A549 (cell line): ENCODE measurements at regions not wholly inside any gene's neighbourhood (a gene's known extent, or its start where the extent isn't known, plus 50 kb on each side); places are given as distances from the start of the nearest gene placed in this dataset.

Experiments
- ATAC-seq, 2 experiments: fragments of 200-7000 bp in 1 of 2; fragments of >200 bp in 1 of 2; cut with Nextera tagmentation in 1 of 2; cut with Tn5 transposase in 1 of 2; 3 replicates each; pipeline versions ENCODE4 v1.8.0 to v1.9.1; 2018 to 2020; ENCODE audit warnings: mild to moderate bottlenecking in 1 of 2, moderate library complexity in 1 of 2
- CTCF ChIA-PET: fragments of 300-600 bp; sonication (Branson Sonifier 250); formaldehyde crosslinking; extraction: SDS; loops from one replicate; lab custom pipeline; 2021; ENCODE audit warnings: antibody characterized with exemption, inconsistent platforms; lab: Yijun Ruan, JAX
- POLR2A ChIA-PET: fragments of 350-600 bp; formaldehyde crosslinking; extraction: SDS; loops from one replicate; lab custom pipeline; 2021; ENCODE audit warnings: antibody characterized with exemption, inconsistent platforms; lab: Yijun Ruan, JAX
- DNase-seq, 2 experiments: peaks; one replicate each; pipeline versions ENCODE4 v3.0.0 to v3.0.0-alpha.2; 2011 to 2016; ENCODE audit warnings: low read depth in 1 of 2, low spot score in 1 of 2
- FAIRE-seq: peaks from 2 replicates; lab custom pipeline; 2011; peaks lifted over from hg19 to GRCh38; lab: Jason Lieb, UNC
- H3K27ac ChIP-seq, 2 experiments: fragments of >200 bp; sonication (Bioruptor Twin); formaldehyde crosslinking; 3 replicates each; pipeline ENCODE4 v1.5.1; 2016 to 2017
- H3K4me1 ChIP-seq: fragments of >200 bp; sonication (Bioruptor Twin); formaldehyde crosslinking; 3 replicates; pipeline ENCODE4 v1.6.1; 2016
- H3K4me2 ChIP-seq: fragments of >200 bp; sonication (Bioruptor Twin); formaldehyde crosslinking; 3 replicates; pipeline ENCODE4 v1.6.1; 2016
- H3K4me3 ChIP-seq: fragments of >200 bp; sonication (Bioruptor Twin); formaldehyde crosslinking; 3 replicates; pipeline ENCODE4 v1.5.1; 2016
- H3K9me3 ChIP-seq: fragments of >200 bp; sonication (Bioruptor Twin); formaldehyde crosslinking; 3 replicates; pipeline ENCODE4 v1.6.1; 2016
- BCL3 ChIP-seq: fragments of >200 bp; sonication (Bioruptor Twin); formaldehyde crosslinking; IDR thresholded peaks from 3 replicates; pipeline ENCODE4 v1.6.1; 2016
- BHLHE40 ChIP-seq: IDR thresholded peaks from 2 replicates; pipeline ENCODE4 v1.6.1; 2012; ENCODE audit warnings: low read depth, low read length, inconsistent platforms
- CBX2 ChIP-seq: fragments of 200-600 bp; sonication (generic); IDR thresholded peaks from 2 replicates; pipeline ENCODE4 v1.6.1; 2016; ENCODE audit warnings: low read depth, mild to moderate bottlenecking, borderline replicate concordance
- CBX8 ChIP-seq: fragments of 200-600 bp; sonication (generic); IDR thresholded peaks from 2 replicates; pipeline ENCODE4 v1.6.1; 2016
- CHD2 ChIP-seq: fragments of 150-350 bp; IDR thresholded peaks from 2 replicates; pipeline ENCODE4 v1.6.1; 2014; ENCODE audit warnings: low read length; ENCODE audit not compliant: partially characterized antibody
- CHD4 ChIP-seq: fragments of 200-600 bp; sonication (generic); IDR thresholded peaks from 2 replicates; pipeline ENCODE4 v1.6.1; 2016; ENCODE audit warnings: antibody characterized with exemption, mild to moderate bottlenecking, borderline replicate concordance
- CTCF ChIP-seq: fragments of >200 bp; sonication (Bioruptor Twin); formaldehyde crosslinking; IDR thresholded peaks from 3 replicates; pipeline ENCODE4 v1.5.1; 2016
- EHMT2 ChIP-seq: fragments of 200-600 bp; sonication (generic); IDR thresholded peaks from 2 replicates; pipeline ENCODE4 v1.6.1; 2016; ENCODE audit warnings: antibody characterized with exemption, low read depth, mild to moderate bottlenecking, moderate library complexity
- ESRRA ChIP-seq: fragments of 150-350 bp; IDR thresholded peaks from 2 replicates; pipeline ENCODE4 v1.6.1; 2014; ENCODE audit warnings: mild to moderate bottlenecking, low read length, borderline replicate concordance
- FOSL2 ChIP-seq, 2 experiments: fragments of 450-650 bp in 1 of 2; fragments of >200 bp in 1 of 2; sonication (Bioruptor Twin) in 1 of 2; formaldehyde crosslinking; IDR thresholded peaks; 2 replicates each; pipeline versions ENCODE4 v1.5.0 to v1.6.1; 2016 to 2020; ENCODE audit warnings: mild to moderate bottlenecking in 1 of 2, moderate library complexity in 1 of 2
- HDAC2 ChIP-seq: fragments of 200-600 bp; sonication (generic); IDR thresholded peaks from 2 replicates; pipeline ENCODE4 v1.6.1; 2016
- HEYL ChIP-seq: fragments of 250-450 bp; sonication (Bioruptor Pico); IDR thresholded peaks from 2 replicates; pipeline ENCODE4 v1.8.0; 2021; ENCODE audit warnings: mild to moderate bottlenecking, moderate library complexity
- HOXA7 ChIP-seq: fragments of 250-450 bp; sonication (Bioruptor Pico); IDR thresholded peaks from 2 replicates; pipeline ENCODE4 v1.5.0; 2020; ENCODE audit warnings: mild to moderate bottlenecking, moderate library complexity
- HOXB5 ChIP-seq: fragments of 250-450 bp; sonication (Bioruptor Pico); IDR thresholded peaks from 2 replicates; pipeline ENCODE4 v1.5.0; 2020; ENCODE audit warnings: mild to moderate bottlenecking, moderate library complexity
- JUN ChIP-seq, 2 experiments: fragments of >200 bp; sonication (Bioruptor Twin); formaldehyde crosslinking; IDR thresholded peaks; 2 replicates in 1 of 2; 3 replicates in 1 of 2; pipeline ENCODE4 v1.6.1; 2016 to 2017
- JUNB ChIP-seq: fragments of >200 bp; sonication (Bioruptor Twin); formaldehyde crosslinking; IDR thresholded peaks from 2 replicates; pipeline ENCODE4 v1.6.1; 2016
- KDM5A ChIP-seq: fragments of 200-600 bp; sonication (generic); IDR thresholded peaks from 2 replicates; pipeline ENCODE4 v1.6.1; 2016; ENCODE audit warnings: antibody characterized with exemption, mild to moderate bottlenecking
- MYC ChIP-seq: IDR thresholded peaks from 2 replicates; pipeline ENCODE4 v1.6.1; 2012; ENCODE audit warnings: mild to moderate bottlenecking, inconsistent platforms, low read length, improper control_type of control experiment, borderline replicate concordance
- NFE2L2 ChIP-seq: fragments of 150-350 bp; conservative IDR thresholded peaks from 2 replicates; pipeline ENCODE4 v1.6.1; 2014; ENCODE audit warnings: low read length
- NR3C1 ChIP-seq: fragments of >200 bp; sonication (Bioruptor Twin); formaldehyde crosslinking; IDR thresholded peaks from 3 replicates; pipeline ENCODE4 v1.6.1; 2017
- POLR2A ChIP-seq: IDR thresholded peaks from 2 replicates; pipeline ENCODE4 v1.6.1; 2012; ENCODE audit warnings: mild to moderate bottlenecking, low read length
- POLR2AphosphoS2 ChIP-seq: conservative IDR thresholded peaks from 2 replicates; pipeline ENCODE4 v1.6.1; 2012; ENCODE audit warnings: low read length, improper control_type of control experiment, inconsistent platforms
- RAD21 ChIP-seq, 2 experiments: fragments of >200 bp in 1 of 2; sonication (Bioruptor Twin) in 1 of 2; formaldehyde crosslinking in 1 of 2; IDR thresholded peaks in 1 of 2; conservative IDR thresholded peaks in 1 of 2; 2 replicates in 1 of 2; 3 replicates in 1 of 2; pipeline ENCODE4 v1.6.1; 2012 to 2018; ENCODE audit warnings: inconsistent platforms in 1 of 2
- RCOR1 ChIP-seq: fragments of 150-350 bp; IDR thresholded peaks from 2 replicates; pipeline ENCODE4 v1.6.1; 2014; ENCODE audit warnings: antibody characterized with exemption, low read length, low read depth
- RFX5 ChIP-seq: fragments of 450-650 bp; IDR thresholded peaks from 2 replicates; pipeline ENCODE4 v1.7.1; 2014; ENCODE audit warnings: antibody characterized with exemption, mild to moderate bottlenecking, moderate library complexity
- RNF2 ChIP-seq: fragments of 200-600 bp; sonication (generic); IDR thresholded peaks from 2 replicates; pipeline ENCODE4 v1.6.1; 2016; ENCODE audit warnings: low read depth, mild to moderate bottlenecking, antibody characterized with exemption, moderate library complexity, borderline replicate concordance
- TFCP2L1 ChIP-seq: fragments of 250-450 bp; sonication (Bioruptor Pico); IDR thresholded peaks from 2 replicates; pipeline ENCODE4 v1.5.0; 2021; ENCODE audit warnings: mild to moderate bottlenecking
- TP53 ChIP-seq: fragments of 250-450 bp; sonication (Bioruptor Pico); IDR thresholded peaks from 2 replicates; pipeline ENCODE4 v1.5.0; 2021; ENCODE audit warnings: mild to moderate bottlenecking, moderate library complexity
- ZFP36 ChIP-seq: fragments of 450-650 bp; IDR thresholded peaks from 2 replicates; pipeline ENCODE4 v1.6.1; 2014; ENCODE audit warnings: borderline replicate concordance; ENCODE audit not compliant: partially characterized antibody
- WGBS: methylation state at CpG from one replicate; pipeline ENCODE4 v1.1.6; 2017; ENCODE audit errors: missing lambda C conversion rate; 5-methylcytosine and 5-hydroxymethylcytosine counted together
- TF ChIP-seq, protein P1 (sequence below): IDR thresholded peaks from 2 replicates; pipeline ENCODE4 v1.6.1; 2012; ENCODE audit warnings: low read depth, borderline replicate concordance
- TF ChIP-seq, protein P2 (sequence below): fragments of 250-450 bp; sonication (Bioruptor Pico); IDR thresholded peaks from 2 replicates; pipeline ENCODE4 v1.5.0; 2020; ENCODE audit warnings: low read depth, mild to moderate bottlenecking, moderate library complexity

- Histone ChIP-seq H3K9me3 (no peaks in the 10 kb centered on the region), H3K4me2 (no peak overlapping the region), H3K4me3 (no peak overlapping the region), H3K4me1 (no peaks in the 10 kb centered on the region), H3K27ac (no peak overlapping the region)
- no peak for DNase-seq
- POLR2A ChIA-PET = no interaction called here
- CTCF ChIA-PET = no interaction called here
- no peak for ATAC-seq
- 27% methylated on average over 2 of the region's 2 CpGs for WGBS
- TF ChIP-seq CBX8 (no peak), RFX5 (no peak), CHD2 (no peak), BCL3 (no peak), TFCP2L1 (CRISPR knock-in tag) (no peak), NR3C1 (no peak), HOXB5 (no peak), POLR2A (no peak), ZFP36 (no peak), KDM5A (no peak), HDAC2 (no peak), ESRRA (no peak), HOXA7 (CRISPR knock-in tag) (no peak), CHD4 (no peak), CTCF (no peak), JUN (IDR thresholded peaks at IDR 0.05) (no peak), RNF2 (no peak), JUNB (no peak)
- TF ChIP-seq, protein P1, sequence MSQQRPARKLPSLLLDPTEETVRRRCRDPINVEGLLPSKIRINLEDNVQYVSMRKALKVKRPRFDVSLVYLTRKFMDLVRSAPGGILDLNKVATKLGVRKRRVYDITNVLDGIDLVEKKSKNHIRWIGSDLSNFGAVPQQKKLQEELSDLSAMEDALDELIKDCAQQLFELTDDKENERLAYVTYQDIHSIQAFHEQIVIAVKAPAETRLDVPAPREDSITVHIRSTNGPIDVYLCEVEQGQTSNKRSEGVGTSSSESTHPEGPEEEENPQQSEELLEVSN = no peak
- TF ChIP-seq, protein P2, sequence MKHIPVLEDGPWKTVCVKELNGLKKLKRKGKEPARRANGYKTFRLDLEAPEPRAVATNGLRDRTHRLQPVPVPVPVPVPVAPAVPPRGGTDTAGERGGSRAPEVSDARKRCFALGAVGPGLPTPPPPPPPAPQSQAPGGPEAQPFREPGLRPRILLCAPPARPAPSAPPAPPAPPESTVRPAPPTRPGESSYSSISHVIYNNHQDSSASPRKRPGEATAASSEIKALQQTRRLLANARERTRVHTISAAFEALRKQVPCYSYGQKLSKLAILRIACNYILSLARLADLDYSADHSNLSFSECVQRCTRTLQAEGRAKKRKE (CRISPR knock-in tag) = no peak
- FAIRE-seq = no peak
Measured at GRCh38 chr18:10308154-10308553, 146.3 kb upstream of the APCDD1 start.

DNA sequence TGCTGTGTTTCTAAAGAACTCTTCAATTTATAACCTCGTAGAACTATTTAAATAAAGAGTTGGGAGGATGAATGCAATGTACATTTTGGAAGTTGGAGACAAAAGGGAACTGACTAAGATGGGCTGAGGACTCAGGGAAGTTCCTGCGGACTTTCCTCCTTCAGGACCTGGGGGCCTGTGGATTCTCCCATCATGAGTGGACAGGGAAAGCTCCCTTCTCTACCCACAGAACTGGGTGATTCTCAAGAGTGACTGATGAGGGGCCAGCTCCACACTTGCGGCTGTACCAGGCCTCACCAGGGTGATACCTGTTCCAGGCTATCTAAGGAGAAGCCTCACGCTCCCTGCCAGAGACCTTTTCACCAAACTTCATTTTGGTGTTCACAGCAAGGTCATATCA, 143.8 kb upstream of the APCDD1 start:
- H3K4me3 ChIP-seq = no peak overlapping the region
- DNase-seq = no peak
- H3K9me3 ChIP-seq = no peaks in the 10 kb centered on the region
- POLR2A ChIA-PET = no interaction called here
- 50% methylated on average over 3 of the region's 4 CpGs for WGBS
- CTCF ChIA-PET = interaction anchor here (1.0 kb wide), 1 partner anchor 19 kb away, joined by 3 read pairs; no protein-coding TSS in a partner anchor
- ATAC-seq = no peak
- H3K4me1 ChIP-seq = no peaks in the 10 kb centered on the region
- TF ChIP-seq CBX8 (no peak), POLR2A (no peak), JUNB (no peak), ZFP36 (no peak), RNF2 (no peak), MYC (no peak), EHMT2 (no peak), CBX2 (no peak), CTCF (no peak), NFE2L2 (no peak), CHD2 (no peak), FOSL2 (IDR thresholded peaks at IDR 0.05) (no peak), FOSL2 (CRISPR knock-in tag; IDR thresholded peaks at IDR 0.05) (no peak), TFCP2L1 (CRISPR knock-in tag) (no peak), POLR2AphosphoS2 (no peak), TP53 (CRISPR knock-in tag) (no peak), RCOR1 (no peak), RAD21 (conservative IDR thresholded peaks at IDR 0.05 in 1 of 2, IDR thresholded peaks at IDR 0.05 in 1 of 2) (no peak), BHLHE40 (no peak), HEYL (CRISPR knock-in tag) (no peak)
- FAIRE-seq = no peak
- H3K27ac ChIP-seq = no peak overlapping the region
- H3K4me2 ChIP-seq = no peak overlapping the region
